GM12892 (cell line): ENCODE measurements at regions not wholly inside any gene's neighbourhood (a gene's known extent, or its start where the extent isn't known, plus 50 kb on each side); places are given as distances from the start of the nearest gene placed in this dataset.

Experiments
- POLR2A ChIP-seq: IDR thresholded peaks from 2 replicates; pipeline ENCODE4 v1.6.1; 2011; ENCODE audit warnings: low read depth, low read length, control low read depth
- POLR2AphosphoS5 ChIP-seq: IDR thresholded peaks from 2 replicates; pipeline ENCODE4 v1.6.1; 2011; ENCODE audit warnings: low read depth, low read length, control low read depth

DNA sequence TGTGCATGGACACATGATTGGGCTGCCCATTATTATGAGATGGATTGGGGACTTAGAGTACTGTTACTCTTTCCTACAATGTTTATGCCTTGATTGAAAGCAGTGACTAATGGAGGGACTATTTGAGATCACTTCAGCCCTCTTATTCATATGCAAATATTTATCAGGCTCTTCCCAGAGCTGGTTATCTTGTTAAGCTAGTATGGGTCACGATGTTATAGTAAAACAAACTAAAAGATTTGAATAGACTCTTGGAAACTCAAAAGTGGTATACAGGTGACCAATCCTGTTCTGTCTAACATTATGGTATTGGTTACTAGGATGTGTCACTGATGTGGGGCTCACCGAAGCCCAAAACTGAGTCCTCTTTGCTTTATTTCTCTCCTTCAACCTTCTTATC is 306.2 kb upstream of the CASK start:
- TF ChIP-seq POLR2A (no peak), POLR2AphosphoS5 (no peak)
